ENCODE measurements at regions not wholly inside any gene's neighbourhood (a gene's known extent, or its start where the extent isn't known, plus 50 kb on each side); places are given as distances from the start of the nearest gene placed in this dataset.

DNA sequence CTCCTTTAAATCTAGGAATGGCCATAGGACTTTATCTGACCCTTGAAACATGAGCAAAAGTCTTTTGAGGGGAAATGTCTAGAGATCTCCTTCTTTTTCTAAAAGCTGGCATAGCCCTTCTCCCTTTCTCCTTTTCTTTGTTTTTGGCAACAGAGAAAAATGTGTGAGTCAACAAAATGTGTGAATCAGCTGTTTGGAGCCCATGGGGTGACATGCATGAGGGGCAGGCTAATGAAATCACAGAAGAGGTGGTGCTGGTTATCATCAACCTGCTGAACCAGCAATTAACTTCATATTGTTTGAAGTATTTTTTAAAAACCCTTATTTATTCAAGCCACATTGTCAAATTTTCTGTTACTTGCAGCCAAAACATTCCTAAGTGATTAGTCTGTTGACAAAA lies 132.3 kb downstream of the CCDC59 start:
- Histone ChIP-seq H3K27ac (ENCODE audit: extremely low read depth, low read depth, low read length) (no peak overlapping the region), H3K36me3 (ENCODE audit: control insufficient read depth, insufficient read depth, low read length) (no peaks in the 10 kb centered on the region), H3K4me3 (no peak overlapping the region), H3K9me1 (ENCODE audit: control insufficient read depth, insufficient read depth, low read length) (no peaks in the 10 kb centered on the region), H4K20me1 (replicated peaks; ENCODE audit: control insufficient read depth, insufficient read depth, low read length) (no peaks in the 10 kb centered on the region), H3K4me1 (replicated peaks in 1 of 2; ENCODE audit: control insufficient read depth in 2 of 2, insufficient read depth in 2 of 2, low read length in 2 of 2) (no peaks in the 10 kb centered on the region), H3K4me2 (ENCODE audit: insufficient read depth, low read length) (no peak overlapping the region), H3K79me2 (ENCODE audit: control insufficient read depth, insufficient read depth, low read length) (no peaks in the 10 kb centered on the region), H3K9ac (ENCODE audit: insufficient read depth in 1 of 2, low read depth in 2 of 2, low read length in 2 of 2) (no peak overlapping the region), H3K27me3 (ENCODE audit: control insufficient read depth in 2 of 2, insufficient read depth in 2 of 2, low read length in 2 of 2) (no peaks in the 10 kb centered on the region), H3K9me3 (replicated peaks; ENCODE audit: control insufficient read depth, insufficient read depth, low read depth, low read length) (no peaks in the 10 kb centered on the region), H2AFZ (ENCODE audit: low read depth, low read length) (no peak overlapping the region)
- in situ Hi-C loops (cut with MboI) = no loop called here
- intact Hi-C loops (cut with micrococcal nuclease) = no loop called here
- no peak for ATAC-seq
- FAIRE-seq = no peak
- ChIA-PET POLR2A (no interaction called here), CTCF (ENCODE audit: low intra/inter-chr PET ratio) (no interaction called here)
- no peak for DNase-seq (ENCODE audit: extremely low read depth in 1 of 4, low spot score in 3 of 4)
- BruUV-seq (replicated peaks) = no TSS peak
- TF ChIP-seq SP2 (IDR thresholded peaks at IDR 0.05; ENCODE audit: extremely low read depth, low read depth, low read length, poor library complexity, severe bottlenecking) (no peak), C11orf30 (IDR thresholded peaks at IDR 0.05; ENCODE audit: low read depth) (no peak), ZNF324 (CRISPR knock-in tag; IDR thresholded peaks at IDR 0.05) (no peak), MCM2 (IDR thresholded peaks at IDR 0.05; ENCODE audit: low read depth) (no peak), BCL6 (CRISPR knock-in tag; IDR thresholded peaks at IDR 0.05) (no peak), BACH1 (tag; IDR thresholded peaks at IDR 0.05) (no peak), NCOA4 (IDR thresholded peaks at IDR 0.05; ENCODE audit: partially characterized antibody) (no peak), ZNF583 (CRISPR knock-in tag; IDR thresholded peaks at IDR 0.05) (no peak), ZNF778 (CRISPR knock-in tag; IDR thresholded peaks at IDR 0.05) (no peak)
- TF ChIP-seq, protein P1, sequence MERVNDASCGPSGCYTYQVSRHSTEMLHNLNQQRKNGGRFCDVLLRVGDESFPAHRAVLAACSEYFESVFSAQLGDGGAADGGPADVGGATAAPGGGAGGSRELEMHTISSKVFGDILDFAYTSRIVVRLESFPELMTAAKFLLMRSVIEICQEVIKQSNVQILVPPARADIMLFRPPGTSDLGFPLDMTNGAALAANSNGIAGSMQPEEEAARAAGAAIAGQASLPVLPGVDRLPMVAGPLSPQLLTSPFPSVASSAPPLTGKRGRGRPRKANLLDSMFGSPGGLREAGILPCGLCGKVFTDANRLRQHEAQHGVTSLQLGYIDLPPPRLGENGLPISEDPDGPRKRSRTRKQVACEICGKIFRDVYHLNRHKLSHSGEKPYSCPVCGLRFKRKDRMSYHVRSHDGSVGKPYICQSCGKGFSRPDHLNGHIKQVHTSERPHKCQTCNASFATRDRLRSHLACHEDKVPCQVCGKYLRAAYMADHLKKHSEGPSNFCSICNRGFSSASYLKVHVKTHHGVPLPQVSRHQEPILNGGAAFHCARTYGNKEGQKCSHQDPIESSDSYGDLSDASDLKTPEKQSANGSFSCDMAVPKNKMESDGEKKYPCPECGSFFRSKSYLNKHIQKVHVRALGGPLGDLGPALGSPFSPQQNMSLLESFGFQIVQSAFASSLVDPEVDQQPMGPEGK (CRISPR knock-in tag; IDR thresholded peaks at IDR 0.05; ENCODE audit: borderline replicate concordance) = no peak
- TF ChIP-seq, protein P2, sequence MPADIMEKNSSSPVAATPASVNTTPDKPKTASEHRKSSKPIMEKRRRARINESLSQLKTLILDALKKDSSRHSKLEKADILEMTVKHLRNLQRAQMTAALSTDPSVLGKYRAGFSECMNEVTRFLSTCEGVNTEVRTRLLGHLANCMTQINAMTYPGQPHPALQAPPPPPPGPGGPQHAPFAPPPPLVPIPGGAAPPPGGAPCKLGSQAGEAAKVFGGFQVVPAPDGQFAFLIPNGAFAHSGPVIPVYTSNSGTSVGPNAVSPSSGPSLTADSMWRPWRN (IDR thresholded peaks at IDR 0.05; ENCODE audit: low read depth) = no peak
- TF ChIP-seq, protein P3, sequence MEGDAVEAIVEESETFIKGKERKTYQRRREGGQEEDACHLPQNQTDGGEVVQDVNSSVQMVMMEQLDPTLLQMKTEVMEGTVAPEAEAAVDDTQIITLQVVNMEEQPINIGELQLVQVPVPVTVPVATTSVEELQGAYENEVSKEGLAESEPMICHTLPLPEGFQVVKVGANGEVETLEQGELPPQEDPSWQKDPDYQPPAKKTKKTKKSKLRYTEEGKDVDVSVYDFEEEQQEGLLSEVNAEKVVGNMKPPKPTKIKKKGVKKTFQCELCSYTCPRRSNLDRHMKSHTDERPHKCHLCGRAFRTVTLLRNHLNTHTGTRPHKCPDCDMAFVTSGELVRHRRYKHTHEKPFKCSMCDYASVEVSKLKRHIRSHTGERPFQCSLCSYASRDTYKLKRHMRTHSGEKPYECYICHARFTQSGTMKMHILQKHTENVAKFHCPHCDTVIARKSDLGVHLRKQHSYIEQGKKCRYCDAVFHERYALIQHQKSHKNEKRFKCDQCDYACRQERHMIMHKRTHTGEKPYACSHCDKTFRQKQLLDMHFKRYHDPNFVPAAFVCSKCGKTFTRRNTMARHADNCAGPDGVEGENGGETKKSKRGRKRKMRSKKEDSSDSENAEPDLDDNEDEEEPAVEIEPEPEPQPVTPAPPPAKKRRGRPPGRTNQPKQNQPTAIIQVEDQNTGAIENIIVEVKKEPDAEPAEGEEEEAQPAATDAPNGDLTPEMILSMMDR (IDR thresholded peaks at IDR 0.05 in 2 of 3, conservative IDR thresholded peaks at IDR 0.05 in 1 of 3; ENCODE audit: insufficient read depth in 2 of 3, low read depth in 1 of 3, low read length in 3 of 3) = no peak
- TF ChIP-seq, protein P4, sequence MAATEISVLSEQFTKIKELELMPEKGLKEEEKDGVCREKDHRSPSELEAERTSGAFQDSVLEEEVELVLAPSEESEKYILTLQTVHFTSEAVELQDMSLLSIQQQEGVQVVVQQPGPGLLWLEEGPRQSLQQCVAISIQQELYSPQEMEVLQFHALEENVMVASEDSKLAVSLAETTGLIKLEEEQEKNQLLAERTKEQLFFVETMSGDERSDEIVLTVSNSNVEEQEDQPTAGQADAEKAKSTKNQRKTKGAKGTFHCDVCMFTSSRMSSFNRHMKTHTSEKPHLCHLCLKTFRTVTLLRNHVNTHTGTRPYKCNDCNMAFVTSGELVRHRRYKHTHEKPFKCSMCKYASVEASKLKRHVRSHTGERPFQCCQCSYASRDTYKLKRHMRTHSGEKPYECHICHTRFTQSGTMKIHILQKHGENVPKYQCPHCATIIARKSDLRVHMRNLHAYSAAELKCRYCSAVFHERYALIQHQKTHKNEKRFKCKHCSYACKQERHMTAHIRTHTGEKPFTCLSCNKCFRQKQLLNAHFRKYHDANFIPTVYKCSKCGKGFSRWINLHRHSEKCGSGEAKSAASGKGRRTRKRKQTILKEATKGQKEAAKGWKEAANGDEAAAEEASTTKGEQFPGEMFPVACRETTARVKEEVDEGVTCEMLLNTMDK (IDR thresholded peaks at IDR 0.05; ENCODE audit: borderline replicate concordance, insufficient read depth, low read depth, low read length, poor library complexity, severe bottlenecking) = no peak

Data from K562 (cell line).